ENCODE measurements at regions not wholly inside any gene's neighbourhood (a gene's known extent, or its start where the extent isn't known, plus 50 kb on each side); places are given as distances from the start of the nearest gene placed in this dataset.

- no peak for TF ChIP-seq CTCF (IDR thresholded peaks at IDR 0.05 in 2 of 3, conservative IDR thresholded peaks at IDR 0.05 in 1 of 3; ENCODE audit: borderline replicate concordance in 1 of 3, insufficient read depth in 1 of 3, low read depth in 2 of 3, low read length in 2 of 3)
- no peak for TF ChIP-seq YY1 (IDR thresholded peaks at IDR 0.05; ENCODE audit: extremely low read depth, insufficient replicate concordance, low read depth, low read length)
- TF ChIP-seq EGR1 (IDR thresholded peaks at IDR 0.05; ENCODE audit: low read depth): no peak
Measured at GRCh38 chr5:173472784-173473278, 143.6 kb downstream of the BOD1 start (continued).

DNA sequence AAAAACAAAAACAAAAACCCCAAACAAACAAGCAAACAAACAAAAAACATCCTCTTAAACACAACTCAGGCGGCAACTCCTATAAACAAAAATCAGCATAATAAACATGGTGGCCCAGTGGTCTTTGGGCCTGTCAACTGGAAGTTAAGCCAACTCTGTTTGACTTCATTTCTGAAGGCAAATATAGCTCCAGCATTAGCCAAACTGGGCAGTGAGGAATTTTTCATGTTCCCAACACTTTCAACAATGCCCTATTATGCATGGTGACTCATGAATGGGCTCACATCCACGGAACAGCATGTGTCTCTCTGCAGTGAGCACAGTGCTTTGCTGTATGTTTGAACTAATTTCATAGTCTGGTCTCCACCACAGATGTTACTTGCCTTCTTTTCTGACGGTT lies 143.9 kb upstream of the STC2 start:
- Histone ChIP-seq H4K20me1 (ENCODE audit: insufficient read depth) (no peaks in the 10 kb centered on the region), H3K36me3 (ENCODE audit: control insufficient read depth in 1 of 2, insufficient read depth in 2 of 2, low read length in 2 of 2) (no peaks in the 10 kb centered on the region), H3K4me1 (ENCODE audit: control insufficient read depth in 1 of 2, insufficient read depth in 2 of 2, low read length in 2 of 2) (peaks cover 14 to 34% of the 10 kb centered on the region in 2 experiments), H2AFZ (ENCODE audit: low read depth, low read length, poor library complexity, severe bottlenecking) (peak overlapping the region; percentile 79), H3K4me3 (replicated peaks in 1 of 2; ENCODE audit: low read depth in 1 of 2, low read length in 2 of 2) (no peak overlapping the region), H3K9me3 (ENCODE audit: control insufficient read depth in 1 of 2, insufficient read depth in 1 of 2, low read depth in 1 of 2, low read length in 2 of 2) (no peaks in the 10 kb centered on the region), H3K9ac (ENCODE audit: low read length) (peak overlapping the region; percentile 45), H3K9me2 (ENCODE audit: insufficient read depth) (no peaks in the 10 kb centered on the region), H3K27ac (ENCODE audit: low read depth, low read length) (peak overlapping the region; percentile 46), H3K27me3 (ENCODE audit: insufficient read depth, low read length) (no peaks in the 10 kb centered on the region), H3K79me2 (ENCODE audit: insufficient read depth, low read length) (no peaks in the 10 kb centered on the region), H3K4me2 (ENCODE audit: low read length) (peak overlapping the region; percentile 56)
- BruUV-seq (replicated peaks): no TSS peak
- ChIA-PET CTCF (interaction anchor here (1.1 kb wide), 1 partner anchor 17 kb away, joined by 3 read pairs; no protein-coding TSS in a partner anchor), POLR2A (interaction anchor here (1.4 kb wide), 2 partner anchors 8 to 17 kb away, joined by 4 read pairs; no protein-coding TSS in a partner anchor), RAD21 (ENCODE audit: low non-redundant PET in 1 of 2, low total read pairs in 2 of 2, uncharacterized antibody in 2 of 2, unreplicated experiment in 2 of 2) (no interaction called here)
- TF ChIP-seq EGR1 (IDR thresholded peaks at IDR 0.05; ENCODE audit: low read depth) (no peak), SRF (IDR thresholded peaks at IDR 0.05; ENCODE audit: low read depth) (peak; percentile 50; the same call in 1 of the 2 replicates), SP1 (IDR thresholded peaks at IDR 0.05; ENCODE audit: low read depth) (peak; percentile 65; the same call in 1 of the 2 replicates), CBX3 (IDR thresholded peaks at IDR 0.05; ENCODE audit: low read depth) (peak; percentile 84; the same call in 1 of the 2 replicates), FOSL1 (IDR thresholded peaks at IDR 0.05; ENCODE audit: low read depth) (peak; percentile 81), TCF7L2 (IDR thresholded peaks at IDR 0.05; ENCODE audit: borderline replicate concordance, extremely low read depth, insufficient read depth, insufficient read length) (peak; percentile 35), MAX (IDR thresholded peaks at IDR 0.05) (peak; percentile 84), JUND (IDR thresholded peaks at IDR 0.05) (peak; percentile 84), REST (IDR thresholded peaks at IDR 0.05; ENCODE audit: low read depth) (no peak)
- DNase-seq (ENCODE audit: low read depth, low spot score): peak; percentile 76
- ATAC-seq: peak; percentile 91
- intact Hi-C loops (cut with micrococcal nuclease): no loop called here

All from HCT116 (cell line).